SK-N-SH (cell line): ENCODE measurements at regions not wholly inside any gene's neighbourhood (a gene's known extent, or its start where the extent isn't known, plus 50 kb on each side); places are given as distances from the start of the nearest gene placed in this dataset.

Source experiments
- ELF1 ChIP-seq: IDR thresholded peaks from 2 replicates; pipeline ENCODE4 v1.4.0; 2012
- EP300 ChIP-seq, 2 experiments: IDR thresholded peaks; 2 replicates each; pipeline versions ENCODE4 v1.4.0 to v1.6.1; 2012; ENCODE audit warnings: borderline replicate concordance in 1 of 2, low read depth in 1 of 2, low read length in 1 of 2
- EZH2phosphoT487 ChIP-seq: fragments of 200-600 bp; sonication (generic); IDR thresholded peaks from 2 replicates; pipeline ENCODE4 v1.6.1; 2017; ENCODE audit warnings: low read depth, mixed run types, mild to moderate bottlenecking, antibody characterized with exemption, moderate library complexity, borderline replicate concordance
- JUND ChIP-seq: IDR thresholded peaks from 2 replicates; pipeline ENCODE4 v1.4.0; 2012
- SIN3A ChIP-seq: IDR thresholded peaks from 2 replicates; pipeline ENCODE4 v1.6.1; 2012; ENCODE audit warnings: low read depth, mild to moderate bottlenecking, low read length, moderate library complexity, borderline replicate concordance
- TAF1 ChIP-seq: IDR thresholded peaks from 2 replicates; pipeline ENCODE4 v1.6.1; 2012; ENCODE audit warnings: low read depth, mild to moderate bottlenecking, low read length, moderate library complexity, borderline replicate concordance
- TEAD4 ChIP-seq: IDR thresholded peaks from 2 replicates; pipeline ENCODE4 v1.4.0; 2012; ENCODE audit warnings: mild to moderate bottlenecking, borderline replicate concordance; ENCODE audit not compliant: insufficient read depth
- YY1 ChIP-seq: IDR thresholded peaks from 2 replicates; pipeline ENCODE4 v1.4.0; 2012; ENCODE audit warnings: low read depth, mild to moderate bottlenecking
- TF ChIP-seq, protein P1 (sequence below): fragments of 200-600 bp; sonication (generic); IDR thresholded peaks from 2 replicates; pipeline ENCODE4 v1.6.1; 2017; ENCODE audit warnings: antibody characterized with exemption, mild to moderate bottlenecking, moderate library complexity
- TF ChIP-seq, protein P2 (sequence below): fragments of 150-350 bp; IDR thresholded peaks from 2 replicates; pipeline ENCODE4 v1.6.1; 2016; ENCODE audit warnings: mild to moderate bottlenecking, low read depth, low read length
- TF ChIP-seq, protein P3 (sequence below): IDR thresholded peaks from 2 replicates; pipeline ENCODE4 v1.6.1; 2012; ENCODE audit warnings: mild to moderate bottlenecking, low read depth, low read length, moderate library complexity

DNA sequence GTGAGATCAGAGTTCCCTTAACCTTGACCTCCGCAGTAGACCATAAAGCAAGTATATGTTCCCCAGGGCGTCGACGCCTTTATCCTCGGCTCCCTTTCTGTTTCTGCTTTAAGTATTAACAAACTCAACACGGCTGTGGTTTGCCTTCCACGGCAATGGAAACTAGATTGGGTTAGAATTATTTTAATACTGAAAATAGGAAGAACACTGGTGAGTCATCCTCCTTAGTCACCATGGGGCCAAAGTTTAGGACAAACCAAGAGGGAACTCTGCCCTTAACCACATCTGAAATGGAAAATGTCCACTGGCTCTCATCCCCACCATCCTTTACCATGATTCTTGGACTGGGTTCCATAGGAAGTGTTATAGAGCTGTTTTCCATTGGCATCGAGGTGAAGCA is 386.1 kb downstream of the ACTL7B start:
- TF ChIP-seq, protein P1, sequence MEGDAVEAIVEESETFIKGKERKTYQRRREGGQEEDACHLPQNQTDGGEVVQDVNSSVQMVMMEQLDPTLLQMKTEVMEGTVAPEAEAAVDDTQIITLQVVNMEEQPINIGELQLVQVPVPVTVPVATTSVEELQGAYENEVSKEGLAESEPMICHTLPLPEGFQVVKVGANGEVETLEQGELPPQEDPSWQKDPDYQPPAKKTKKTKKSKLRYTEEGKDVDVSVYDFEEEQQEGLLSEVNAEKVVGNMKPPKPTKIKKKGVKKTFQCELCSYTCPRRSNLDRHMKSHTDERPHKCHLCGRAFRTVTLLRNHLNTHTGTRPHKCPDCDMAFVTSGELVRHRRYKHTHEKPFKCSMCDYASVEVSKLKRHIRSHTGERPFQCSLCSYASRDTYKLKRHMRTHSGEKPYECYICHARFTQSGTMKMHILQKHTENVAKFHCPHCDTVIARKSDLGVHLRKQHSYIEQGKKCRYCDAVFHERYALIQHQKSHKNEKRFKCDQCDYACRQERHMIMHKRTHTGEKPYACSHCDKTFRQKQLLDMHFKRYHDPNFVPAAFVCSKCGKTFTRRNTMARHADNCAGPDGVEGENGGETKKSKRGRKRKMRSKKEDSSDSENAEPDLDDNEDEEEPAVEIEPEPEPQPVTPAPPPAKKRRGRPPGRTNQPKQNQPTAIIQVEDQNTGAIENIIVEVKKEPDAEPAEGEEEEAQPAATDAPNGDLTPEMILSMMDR: no peak
- no peak for TF ChIP-seq TAF1
- TF ChIP-seq ELF1: no peak
- TF ChIP-seq YY1: no peak
- no peak for TF ChIP-seq SIN3A
- TF ChIP-seq, protein P2, sequence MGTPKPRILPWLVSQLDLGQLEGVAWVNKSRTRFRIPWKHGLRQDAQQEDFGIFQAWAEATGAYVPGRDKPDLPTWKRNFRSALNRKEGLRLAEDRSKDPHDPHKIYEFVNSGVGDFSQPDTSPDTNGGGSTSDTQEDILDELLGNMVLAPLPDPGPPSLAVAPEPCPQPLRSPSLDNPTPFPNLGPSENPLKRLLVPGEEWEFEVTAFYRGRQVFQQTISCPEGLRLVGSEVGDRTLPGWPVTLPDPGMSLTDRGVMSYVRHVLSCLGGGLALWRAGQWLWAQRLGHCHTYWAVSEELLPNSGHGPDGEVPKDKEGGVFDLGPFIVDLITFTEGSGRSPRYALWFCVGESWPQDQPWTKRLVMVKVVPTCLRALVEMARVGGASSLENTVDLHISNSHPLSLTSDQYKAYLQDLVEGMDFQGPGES: no peak
- TF ChIP-seq EZH2phosphoT487: no peak
- TF ChIP-seq EP300 (IDR thresholded peaks at IDR 0.05; ENCODE audit: borderline replicate concordance in 1 of 2, low read depth in 1 of 2, low read length in 1 of 2): peak in 1 of 2 experiments; percentile 44; a peak in 1 of 4 replicates
- peak; percentile 71 for TF ChIP-seq JUND
- TF ChIP-seq, protein P3, sequence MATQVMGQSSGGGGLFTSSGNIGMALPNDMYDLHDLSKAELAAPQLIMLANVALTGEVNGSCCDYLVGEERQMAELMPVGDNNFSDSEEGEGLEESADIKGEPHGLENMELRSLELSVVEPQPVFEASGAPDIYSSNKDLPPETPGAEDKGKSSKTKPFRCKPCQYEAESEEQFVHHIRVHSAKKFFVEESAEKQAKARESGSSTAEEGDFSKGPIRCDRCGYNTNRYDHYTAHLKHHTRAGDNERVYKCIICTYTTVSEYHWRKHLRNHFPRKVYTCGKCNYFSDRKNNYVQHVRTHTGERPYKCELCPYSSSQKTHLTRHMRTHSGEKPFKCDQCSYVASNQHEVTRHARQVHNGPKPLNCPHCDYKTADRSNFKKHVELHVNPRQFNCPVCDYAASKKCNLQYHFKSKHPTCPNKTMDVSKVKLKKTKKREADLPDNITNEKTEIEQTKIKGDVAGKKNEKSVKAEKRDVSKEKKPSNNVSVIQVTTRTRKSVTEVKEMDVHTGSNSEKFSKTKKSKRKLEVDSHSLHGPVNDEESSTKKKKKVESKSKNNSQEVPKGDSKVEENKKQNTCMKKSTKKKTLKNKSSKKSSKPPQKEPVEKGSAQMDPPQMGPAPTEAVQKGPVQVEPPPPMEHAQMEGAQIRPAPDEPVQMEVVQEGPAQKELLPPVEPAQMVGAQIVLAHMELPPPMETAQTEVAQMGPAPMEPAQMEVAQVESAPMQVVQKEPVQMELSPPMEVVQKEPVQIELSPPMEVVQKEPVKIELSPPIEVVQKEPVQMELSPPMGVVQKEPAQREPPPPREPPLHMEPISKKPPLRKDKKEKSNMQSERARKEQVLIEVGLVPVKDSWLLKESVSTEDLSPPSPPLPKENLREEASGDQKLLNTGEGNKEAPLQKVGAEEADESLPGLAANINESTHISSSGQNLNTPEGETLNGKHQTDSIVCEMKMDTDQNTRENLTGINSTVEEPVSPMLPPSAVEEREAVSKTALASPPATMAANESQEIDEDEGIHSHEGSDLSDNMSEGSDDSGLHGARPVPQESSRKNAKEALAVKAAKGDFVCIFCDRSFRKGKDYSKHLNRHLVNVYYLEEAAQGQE: no peak
- no peak for TF ChIP-seq TEAD4
